Naive thymus-derived CD4-positive, alpha-beta T cell (primary cell): ENCODE measurements at regions not wholly inside any gene's neighbourhood (a gene's known extent, or its start where the extent isn't known, plus 50 kb on each side); places are given as distances from the start of the nearest gene placed in this dataset.

Experiments used
- ATAC-seq: fragments of 150-1000 bp; cut with Tn5 transposase; 2 replicates; pipeline ENCODE4 v1.10.0; 2021; ENCODE audit warnings: mild to moderate bottlenecking, moderate library complexity
- CTCF ChIA-PET: fragments of 350-600 bp; sonication (Branson Sonifier 250); formaldehyde crosslinking; loops from one replicate; lab custom pipeline; 2021; ENCODE audit warnings: antibody characterized with exemption; lab: Charles Lee
- POLR2A ChIA-PET: fragments of 350-600 bp; sonication (Branson Sonifier 250); formaldehyde crosslinking; loops from one replicate; lab custom pipeline; 2021; ENCODE audit warnings: antibody characterized with exemption, inconsistent platforms; lab: Charles Lee
- DNase-seq, 9 donors: peaks; one replicate each; pipeline versions ENCODE4 v3.0.0 to v3.0.0-alpha.2; 2020 to 2022; ENCODE audit warnings: mixed read lengths in 1 of 9
- H3K27ac ChIP-seq: one replicate; pipeline ENCODE4 v1.7.0; 2013; ENCODE audit warnings: mild to moderate bottlenecking, low read depth, low read length, moderate library complexity
- H3K27me3 ChIP-seq, 2 donors: one replicate each; pipeline ENCODE4 v1.7.0; 2013; ENCODE audit warnings: low read length in 2 of 2, mild to moderate bottlenecking in 2 of 2, moderate library complexity in 2 of 2; ENCODE audit not compliant: control insufficient read depth in 2 of 2, insufficient read depth in 2 of 2
- H3K36me3 ChIP-seq, 3 experiments: 1 replicate in 2 of 3; 2 replicates in 1 of 3; pipeline ENCODE4 v1.7.0; 2013; ENCODE audit warnings: low read length in 3 of 3, mild to moderate bottlenecking in 3 of 3, moderate library complexity in 1 of 3; ENCODE audit not compliant: insufficient read depth in 3 of 3, control insufficient read depth in 2 of 3
- H3K4me1 ChIP-seq, 2 donors: one replicate each; pipeline ENCODE4 v1.7.0; 2013; ENCODE audit warnings: low read length in 2 of 2, mild to moderate bottlenecking in 2 of 2, moderate library complexity in 1 of 2; ENCODE audit not compliant: control insufficient read depth in 2 of 2, insufficient read depth in 2 of 2
- H3K4me3 ChIP-seq: 2 replicates; pipeline ENCODE4 v1.7.0; 2013; ENCODE audit warnings: mild to moderate bottlenecking, low read length
- H3K9me3 ChIP-seq, 3 experiments: 1 replicate in 2 of 3; 2 replicates in 1 of 3; pipeline ENCODE4 v1.7.0; 2013; ENCODE audit warnings: low read length in 3 of 3; ENCODE audit not compliant: control insufficient read depth in 2 of 3
- H3K27ac Mint-ChIP-seq, 9 donors: one replicate each; pipeline ENCODE4 v1.8.0; 2020 to 2022; ENCODE audit warnings: mixed read lengths in 9 of 9, mild to moderate bottlenecking in 8 of 9, moderate library complexity in 5 of 9, inconsistent platforms in 2 of 9
- H3K27me3 Mint-ChIP-seq, 5 donors: one replicate each; pipeline ENCODE4 v1.8.0; 2021 to 2022; ENCODE audit warnings: mixed read lengths in 5 of 5, mild to moderate bottlenecking in 1 of 5
- H3K36me3 Mint-ChIP-seq, 5 donors: one replicate each; pipeline ENCODE4 v1.8.0; 2020 to 2022; ENCODE audit warnings: mixed read lengths in 5 of 5, mild to moderate bottlenecking in 3 of 5, inconsistent platforms in 1 of 5
- H3K4me1 Mint-ChIP-seq, 7 donors: one replicate each; pipeline ENCODE4 v1.8.0; 2020 to 2022; ENCODE audit warnings: mixed read lengths in 7 of 7, mild to moderate bottlenecking in 3 of 7, inconsistent platforms in 1 of 7
- H3K4me3 Mint-ChIP-seq, 10 donors: one replicate each; pipeline ENCODE4 v1.8.0; 2020 to 2022; ENCODE audit warnings: mild to moderate bottlenecking in 10 of 10, mixed read lengths in 10 of 10, moderate library complexity in 6 of 10, inconsistent platforms in 2 of 10
- H3K9me3 Mint-ChIP-seq, 11 donors: one replicate each; pipeline ENCODE4 v1.8.0; 2020 to 2022; ENCODE audit warnings: mixed read lengths in 11 of 11, mild to moderate bottlenecking in 4 of 11, inconsistent platforms in 1 of 11, moderate library complexity in 1 of 11
- intact Hi-C, 2 donors: fragments of 100-400 bp; cut with micrococcal nuclease; formaldehyde crosslinking; loops; one replicate each; pipeline ENCODE4 v1.15.1; 2023

DNA sequence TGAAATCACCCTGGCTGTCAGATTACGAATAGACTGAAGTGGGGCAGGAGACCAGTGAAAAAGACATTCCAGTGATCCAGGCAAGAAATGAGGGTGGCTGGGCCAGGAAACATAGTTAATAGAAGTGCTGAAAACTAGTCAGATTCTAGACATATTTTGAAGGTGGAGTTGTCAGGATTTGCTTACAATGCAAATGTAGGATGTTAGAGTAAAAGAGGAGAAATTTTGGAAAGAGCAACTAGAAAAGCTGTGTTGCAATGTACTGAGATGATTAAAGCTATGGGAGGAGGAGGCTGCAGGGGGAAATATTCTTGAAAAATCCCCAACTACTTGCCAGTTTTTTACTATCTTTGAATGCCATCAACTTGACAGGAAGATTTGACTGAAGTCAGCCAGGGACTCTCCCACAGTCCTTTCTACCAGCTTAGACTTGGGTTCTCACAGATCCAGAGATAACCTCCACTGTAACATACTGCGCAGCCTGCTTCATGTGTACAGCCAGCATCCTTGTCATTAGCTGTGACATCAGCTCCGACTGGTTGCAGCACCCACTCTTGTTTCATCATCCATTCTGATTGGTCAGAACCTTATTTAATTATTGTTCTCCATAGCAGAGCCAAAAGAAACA, 109.7 kb downstream of the TSEN15 start:
- H3K27ac ChIP-seq, result no peak overlapping the region
- H3K4me1 ChIP-seq, result no peaks in the 10 kb centered on the region
- no peaks in the 10 kb centered on the region for H3K36me3 ChIP-seq
- H3K27me3 ChIP-seq, result no peaks in the 10 kb centered on the region
- intact Hi-C loops, result loop anchor here in 1 of 2 donors (5.0 to 10.0 kb wide), 3 partner anchors 61 to 816 kb away; no protein-coding TSS in a partner anchor
- no peak overlapping the region for H3K4me3 ChIP-seq
- Mint-ChIP-seq H3K4me3 (no peak overlapping the region), H3K27ac (no peak overlapping the region), H3K36me3 (peaks cover 0 to 1% (median 0%) of the 10 kb centered on the region in 5 donors), H3K9me3 (peaks cover 0 to 7% (median 0%) of the 10 kb centered on the region in 11 donors), H3K4me1 (peaks cover 0 to 2% (median 0%) of the 10 kb centered on the region in 7 donors), H3K27me3 (peaks cover 0 to 8% (median 6%) of the 10 kb centered on the region in 5 donors)
- ATAC-seq, result peak; percentile 57
- peak in 1 of 9 donors; percentile 34 for DNase-seq
- ChIA-PET CTCF (no interaction called here), POLR2A (interaction anchor here (0.7 kb wide), 1 partner anchor 52 kb away, joined by 3 read pairs; no protein-coding TSS in a partner anchor)
- no peaks in the 10 kb centered on the region for H3K9me3 ChIP-seq

DNA sequence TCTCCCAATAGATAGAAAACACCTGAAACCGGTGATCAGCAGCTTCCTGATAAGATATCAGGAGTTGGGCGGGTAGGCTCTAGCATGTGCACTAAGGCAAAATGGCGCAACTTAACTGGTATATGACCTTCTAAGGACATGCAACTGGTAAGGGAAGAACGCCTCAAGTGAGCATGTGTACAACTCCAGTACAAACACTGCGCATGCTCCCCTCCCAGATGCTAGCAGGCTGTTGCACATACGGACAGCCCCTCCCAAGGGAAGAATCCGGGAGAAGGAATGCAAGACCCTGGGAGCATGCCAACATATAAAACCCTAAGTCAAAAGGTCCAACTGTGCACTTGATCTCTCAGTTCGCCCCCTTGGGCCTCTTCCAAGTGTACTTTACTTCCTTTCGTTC, 110.8 kb downstream of the TSEN15 start:
- Histone ChIP-seq H3K4me3 (no peak overlapping the region), H3K9me3 (no peaks in the 10 kb centered on the region), H3K36me3 (no peaks in the 10 kb centered on the region), H3K27me3 (no peaks in the 10 kb centered on the region), H3K27ac (no peak overlapping the region), H3K4me1 (no peaks in the 10 kb centered on the region)
- CTCF ChIA-PET, result no interaction called here
- POLR2A ChIA-PET, result no interaction called here
- DNase-seq (no peak), ATAC-seq (no peak)
- Mint-ChIP-seq H3K9me3 (peaks cover 0 to 7% (median 0%) of the 10 kb centered on the region in 11 donors), H3K4me3 (no peak overlapping the region), H3K4me1 (peaks cover 0 to 2% (median 0%) of the 10 kb centered on the region in 7 donors), H3K27ac (no peak overlapping the region), H3K27me3 (peaks cover 0 to 7% (median 3%) of the 10 kb centered on the region in 5 donors), H3K36me3 (peaks cover 0 to 1% (median 0%) of the 10 kb centered on the region in 5 donors)
- intact Hi-C loops, result loop anchor here in 1 of 2 donors (5.0 to 10.0 kb wide), 3 partner anchors 60 to 815 kb away; no protein-coding TSS in a partner anchor

DNA sequence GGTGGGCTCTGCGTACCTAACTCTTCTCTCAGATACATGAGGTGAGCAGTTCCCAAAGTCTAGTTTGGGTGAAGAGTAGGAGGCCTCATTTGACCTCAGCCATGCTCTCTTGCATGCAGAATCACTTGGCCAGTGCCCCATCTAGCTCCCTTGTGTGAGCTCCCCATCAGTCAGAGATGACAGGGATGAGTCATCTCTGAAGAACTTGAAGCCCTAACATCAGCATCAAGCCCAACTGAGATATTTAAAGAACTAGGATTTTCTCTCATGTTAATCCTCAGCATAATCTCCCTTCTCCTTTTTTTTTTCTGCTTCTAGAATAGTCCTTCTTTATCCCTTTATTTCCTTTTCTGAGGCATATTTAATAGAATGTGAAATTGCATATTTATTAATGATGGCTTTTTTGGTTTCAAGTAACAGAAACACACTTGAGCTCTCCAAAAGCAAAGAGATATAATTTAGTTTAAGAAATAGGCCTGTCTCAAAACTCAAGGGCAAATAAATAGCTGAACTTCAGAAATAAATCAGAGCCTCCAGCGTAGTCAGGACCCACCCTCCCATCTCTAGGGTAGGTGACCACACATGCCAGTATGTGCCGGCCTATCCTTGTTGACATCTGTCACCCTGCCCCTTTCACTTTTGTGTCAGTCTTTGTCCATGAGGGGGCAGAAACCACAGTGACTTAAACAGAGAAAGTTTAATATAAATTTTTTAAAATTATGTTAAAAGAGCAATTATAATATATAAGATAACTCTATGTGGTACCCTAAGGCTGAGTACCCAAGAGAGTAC, 112.3 kb downstream of the TSEN15 start:
- Mint-ChIP-seq H3K27me3 (peaks cover 2 to 8% (median 7%) of the 10 kb centered on the region in 5 donors), H3K4me1 (peaks cover 0 to 2% (median 0%) of the 10 kb centered on the region in 7 donors), H3K27ac (peak overlapping the region in 1 of 9 donors; percentile 13), H3K9me3 (peaks cover 0 to 12% (median 0%) of the 10 kb centered on the region in 11 donors), H3K36me3 (peaks cover 0 to 1% (median 0%) of the 10 kb centered on the region in 5 donors), H3K4me3 (no peak overlapping the region)
- CTCF ChIA-PET, result no interaction called here
- POLR2A ChIA-PET, result no interaction called here
- Histone ChIP-seq H3K4me3 (no peak overlapping the region), H3K27ac (no peak overlapping the region), H3K27me3 (no peaks in the 10 kb centered on the region), H3K9me3 (no peaks in the 10 kb centered on the region), H3K4me1 (no peaks in the 10 kb centered on the region), H3K36me3 (no peaks in the 10 kb centered on the region)
- no peak for DNase-seq
- no peak for ATAC-seq
- intact Hi-C loops, result loop anchor here in 1 of 2 donors (5.0 to 10.0 kb wide), 3 partner anchors 58 to 813 kb away; no protein-coding TSS in a partner anchor

DNA sequence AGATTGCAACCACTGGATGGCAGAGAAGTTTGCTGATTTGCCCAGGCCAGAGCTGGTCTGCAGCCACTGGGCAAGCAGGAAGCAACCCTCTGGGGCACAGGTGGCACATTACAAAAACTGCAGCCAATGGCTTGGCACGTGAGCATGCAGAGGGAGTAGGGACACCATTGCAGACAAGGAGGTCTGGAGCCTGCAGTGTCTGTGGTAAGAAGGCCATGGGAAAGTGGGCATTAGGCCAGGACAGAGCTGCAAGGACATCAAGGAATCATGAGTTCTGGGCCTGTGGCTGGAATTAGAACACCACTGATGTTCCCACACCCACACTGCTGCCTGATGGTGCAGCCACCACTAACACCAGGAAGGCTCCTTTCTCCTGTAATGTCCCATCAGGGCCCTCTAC, 113.0 kb downstream of the TSEN15 start:
- no peaks in the 10 kb centered on the region for H3K9me3 ChIP-seq
- ATAC-seq (no peak), DNase-seq (no peak)
- no peaks in the 10 kb centered on the region for H3K27me3 ChIP-seq
- H3K36me3 Mint-ChIP-seq, result peaks cover 0 to 1% (median 0%) of the 10 kb centered on the region in 5 donors
- ChIA-PET POLR2A (no interaction called here), CTCF (no interaction called here)
- H3K27me3 Mint-ChIP-seq, result peaks cover 3 to 15% (median 8%) of the 10 kb centered on the region in 5 donors
- H3K4me3 ChIP-seq, result no peak overlapping the region
- H3K9me3 Mint-ChIP-seq, result peaks cover 0 to 19% (median 2%) of the 10 kb centered on the region in 11 donors
- peaks cover 0 to 2% (median 0%) of the 10 kb centered on the region in 7 donors for H3K4me1 Mint-ChIP-seq
- H3K27ac Mint-ChIP-seq, result no peak overlapping the region
- no peak overlapping the region for H3K4me3 Mint-ChIP-seq
- H3K36me3 ChIP-seq, result no peaks in the 10 kb centered on the region
- H3K4me1 ChIP-seq, result no peaks in the 10 kb centered on the region
- no peak overlapping the region for H3K27ac ChIP-seq
- intact Hi-C loops, result loop anchor here in 1 of 2 donors (5.0 to 10.0 kb wide), 3 partner anchors 58 to 813 kb away; no protein-coding TSS in a partner anchor

DNA sequence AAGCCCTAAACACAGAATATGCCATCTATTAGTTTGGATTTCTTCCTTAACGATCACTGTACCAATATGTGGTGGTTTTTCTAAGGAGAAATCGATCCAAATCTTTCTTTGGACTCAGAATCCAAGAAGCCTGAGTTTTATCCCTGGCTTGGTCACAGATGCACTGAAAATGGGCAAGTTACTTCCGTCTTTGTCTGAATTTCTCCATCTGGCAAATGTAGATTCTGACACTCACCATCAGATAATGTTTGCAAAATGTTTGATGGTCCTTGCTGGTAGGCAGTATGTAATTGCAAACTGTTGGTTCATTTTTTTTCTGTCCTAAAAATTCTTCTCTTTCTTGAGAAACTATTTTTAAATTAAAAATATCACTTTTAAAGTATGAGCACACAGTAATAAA, 115.0 kb downstream of the TSEN15 start:
- DNase-seq (no peak), ATAC-seq (no peak)
- H3K27me3 Mint-ChIP-seq, result peaks cover 3 to 15% (median 12%) of the 10 kb centered on the region in 5 donors
- Histone ChIP-seq H3K4me3 (no peak overlapping the region), H3K27me3 (no peaks in the 10 kb centered on the region), H3K36me3 (no peaks in the 10 kb centered on the region), H3K27ac (no peak overlapping the region), H3K4me1 (no peaks in the 10 kb centered on the region), H3K9me3 (no peaks in the 10 kb centered on the region)
- intact Hi-C loops, result loop anchor here in 1 of 2 donors (10.0 kb wide), 1 partner anchor 212 kb away; no protein-coding TSS in a partner anchor
- H3K9me3 Mint-ChIP-seq, result peaks cover 0 to 19% (median 2%) of the 10 kb centered on the region in 11 donors
- no peak overlapping the region for H3K4me3 Mint-ChIP-seq
- no peak overlapping the region for H3K27ac Mint-ChIP-seq
- peaks cover 0 to 2% (median 0%) of the 10 kb centered on the region in 7 donors for H3K4me1 Mint-ChIP-seq
- ChIA-PET POLR2A (no interaction called here), CTCF (no interaction called here)
- H3K36me3 Mint-ChIP-seq, result peaks cover 0 to 1% (median 0%) of the 10 kb centered on the region in 5 donors

DNA sequence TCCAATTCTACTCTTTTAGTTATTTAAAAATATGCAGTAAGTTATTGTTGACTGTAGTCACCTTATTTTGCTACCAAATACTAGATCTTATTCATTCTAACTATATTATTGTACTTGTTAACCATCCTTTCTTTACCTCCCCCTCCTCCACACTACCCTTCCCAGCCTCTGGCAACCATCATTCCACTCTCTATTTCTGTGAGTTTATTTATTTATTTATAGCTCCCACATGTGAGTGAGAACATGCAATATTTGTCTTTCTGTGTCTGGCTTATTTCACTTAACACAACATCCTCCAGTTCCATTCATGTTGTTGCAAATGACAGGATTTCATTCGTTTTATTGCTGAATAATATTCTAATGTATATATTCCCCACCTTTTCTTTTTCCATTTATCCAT, 115.8 kb downstream of the TSEN15 start:
- H3K4me1 Mint-ChIP-seq, result peaks cover 0 to 2% (median 0%) of the 10 kb centered on the region in 7 donors
- no peaks in the 10 kb centered on the region for H3K36me3 Mint-ChIP-seq
- no peak overlapping the region for H3K4me3 ChIP-seq
- intact Hi-C loops, result loop anchor here in 1 of 2 donors (10.0 kb wide), 1 partner anchor 213 kb away; no protein-coding TSS in a partner anchor
- H3K27ac Mint-ChIP-seq, result no peak overlapping the region
- no peaks in the 10 kb centered on the region for H3K27me3 ChIP-seq
- ATAC-seq (no peak), DNase-seq (no peak)
- no peaks in the 10 kb centered on the region for H3K4me1 ChIP-seq
- H3K9me3 Mint-ChIP-seq, result peaks cover 0 to 19% (median 2%) of the 10 kb centered on the region in 11 donors
- H3K36me3 ChIP-seq, result no peaks in the 10 kb centered on the region
- CTCF ChIA-PET, result no interaction called here
- peaks cover 3 to 15% (median 13%) of the 10 kb centered on the region in 5 donors for H3K27me3 Mint-ChIP-seq
- no peaks in the 10 kb centered on the region for H3K9me3 ChIP-seq
- no peak overlapping the region for H3K27ac ChIP-seq
- H3K4me3 Mint-ChIP-seq, result no peak overlapping the region
- POLR2A ChIA-PET, result no interaction called here
